SK-N-SH (cell line): ENCODE measurements at regions not wholly inside any gene's neighbourhood (a gene's known extent, or its start where the extent isn't known, plus 50 kb on each side); places are given as distances from the start of the nearest gene placed in this dataset.

Experiments
- CTCF ChIA-PET: fragments of 300-600, 350-600 bp; formaldehyde crosslinking; extraction: SDS; loops from one replicate; lab custom pipeline; 2021; lab: Yijun Ruan, JAX
- POLR2A ChIA-PET: fragments of 350-600 bp; sonication (Branson Sonifier 250); formaldehyde crosslinking; extraction: SDS; loops from one replicate; lab custom pipeline; 2020; ENCODE audit warnings: antibody characterized with exemption, inconsistent platforms; lab: Yijun Ruan, JAX
- DNase-seq: peaks from one replicate; pipeline ENCODE4 v3.0.0; 2012
- H2AFZ ChIP-seq: fragments of 200-600 bp; sonication (generic); 2 replicates; pipeline ENCODE4 v1.8.1; 2016; ENCODE audit warnings: antibody characterized with exemption, mild to moderate bottlenecking, low read depth
- H3F3A ChIP-seq: fragments of 200-600 bp; sonication (generic); replicated peaks from 2 replicates; pipeline ENCODE3; 2016; ENCODE audit warnings: antibody characterized with exemption, mild to moderate bottlenecking; ENCODE audit not compliant: insufficient read depth
- H3K27ac ChIP-seq, 2 experiments: fragments of 200-500 bp in 1 of 2; fragments of 200-600 bp in 1 of 2; sonication (Bioruptor generic) in 1 of 2; sonication (generic), shearing (Covaris generic) in 1 of 2; 2 replicates each; pipeline versions ENCODE4 v1.5.1 to v1.6.1; 2014 to 2016; ENCODE audit warnings: low read depth in 2 of 2, inconsistent platforms in 1 of 2, low read length in 1 of 2, mild to moderate bottlenecking in 1 of 2, mixed read lengths in 1 of 2
- H3K27me3 ChIP-seq: fragments of 200-600 bp; sonication (generic), shearing (Covaris generic); 2 replicates; pipeline ENCODE4 v1.6.1; 2016; ENCODE audit warnings: mixed run types; ENCODE audit not compliant: insufficient read depth
- H3K36me3 ChIP-seq, 2 experiments: fragments of 200-500 bp in 1 of 2; fragments of 200-600 bp in 1 of 2; sonication (Bioruptor generic) in 1 of 2; sonication (generic) in 1 of 2; replicated peaks in 1 of 2; 2 replicates each; pipeline versions ENCODE3 to v1.5.1; 2014 to 2016; ENCODE audit warnings: low read length in 1 of 2, mild to moderate bottlenecking in 1 of 2; ENCODE audit not compliant: insufficient read depth in 2 of 2, control insufficient read depth in 1 of 2
- H3K4me1 ChIP-seq, 2 experiments: fragments of 200-500 bp in 1 of 2; fragments of 200-600 bp in 1 of 2; sonication (Bioruptor generic) in 1 of 2; sonication (generic), shearing (Covaris generic) in 1 of 2; 2 replicates each; pipeline versions ENCODE4 v1.5.1 to v1.6.1; 2014 to 2016; ENCODE audit warnings: low read depth in 1 of 2, low read length in 1 of 2, mixed run types in 1 of 2; ENCODE audit not compliant: insufficient read depth in 2 of 2, control insufficient read depth in 1 of 2
- H3K4me2 ChIP-seq: fragments of 200-600 bp; sonication (generic), shearing (Covaris generic); 2 replicates; pipeline ENCODE4 v1.6.1; 2017; ENCODE audit warnings: mixed run types
- H3K4me3 ChIP-seq, 2 experiments: fragments of 200-500 bp in 1 of 2; fragments of 200-600 bp in 1 of 2; sonication (Bioruptor generic) in 1 of 2; sonication (generic), shearing (Covaris generic) in 1 of 2; 2 replicates each; pipeline versions ENCODE4 v1.5.1 to v1.8.1; 2014 to 2016; ENCODE audit warnings: low read depth in 2 of 2, inconsistent platforms in 1 of 2, low read length in 1 of 2, mild to moderate bottlenecking in 1 of 2, mixed read lengths in 1 of 2, moderate library complexity in 1 of 2
- H3K79me2 ChIP-seq: fragments of 200-600 bp; sonication (generic); 2 replicates; pipeline ENCODE4 v1.8.1; 2017; ENCODE audit warnings: mild to moderate bottlenecking; ENCODE audit not compliant: insufficient read depth
- H3K9ac ChIP-seq: fragments of 200-600 bp; sonication (generic); 2 replicates; pipeline ENCODE4 v1.6.1; 2017; ENCODE audit warnings: mixed run types
- H3K9me2 ChIP-seq: fragments of 200-600 bp; sonication (generic); 2 replicates; pipeline ENCODE4 v1.6.1; 2017; ENCODE audit warnings: mixed run types
- H3K9me3 ChIP-seq: fragments of 200-600 bp; sonication (generic); 2 replicates; pipeline ENCODE4 v1.6.1; 2017; ENCODE audit warnings: mixed run types, mild to moderate bottlenecking, moderate library complexity
- H4K20me1 ChIP-seq: fragments of 200-600 bp; sonication (generic); 2 replicates; pipeline ENCODE4 v1.6.1; 2017; ENCODE audit warnings: mild to moderate bottlenecking, mixed run types; ENCODE audit not compliant: insufficient read depth
- EP300 ChIP-seq, 2 experiments: IDR thresholded peaks; 2 replicates each; pipeline versions ENCODE4 v1.4.0 to v1.6.1; 2012; ENCODE audit warnings: borderline replicate concordance in 1 of 2, low read depth in 1 of 2, low read length in 1 of 2
- EZH2phosphoT487 ChIP-seq: fragments of 200-600 bp; sonication (generic); IDR thresholded peaks from 2 replicates; pipeline ENCODE4 v1.6.1; 2017; ENCODE audit warnings: low read depth, mixed run types, mild to moderate bottlenecking, antibody characterized with exemption, moderate library complexity, borderline replicate concordance
- FOSL2 ChIP-seq: IDR thresholded peaks from 2 replicates; pipeline ENCODE4 v1.4.0; 2012; ENCODE audit warnings: low read depth, mild to moderate bottlenecking, moderate library complexity, borderline replicate concordance
- FOXJ3 ChIP-seq: sonication (generic); formaldehyde crosslinking; IDR thresholded peaks from 2 replicates; pipeline ENCODE4 v1.5.1; 2020; ENCODE audit warnings: mild to moderate bottlenecking, missing genetic modification reagents
- GABPA ChIP-seq: IDR thresholded peaks from 2 replicates; pipeline ENCODE4 v1.4.0; 2012; ENCODE audit warnings: low read depth, mild to moderate bottlenecking
- GATA2 ChIP-seq: sonication (generic); formaldehyde crosslinking; IDR thresholded peaks from 2 replicates; pipeline ENCODE4 v1.5.0; 2020; ENCODE audit warnings: mild to moderate bottlenecking, missing genetic modification reagents
- MEF2A ChIP-seq: IDR thresholded peaks from 2 replicates; pipeline ENCODE4 v1.4.0; 2012; ENCODE audit warnings: low read depth, borderline replicate concordance
- MXI1 ChIP-seq: IDR thresholded peaks from 2 replicates; pipeline ENCODE4 v1.6.1; 2012; ENCODE audit warnings: mild to moderate bottlenecking, low read depth, low read length, improper control_type of control experiment
- NFIC ChIP-seq: IDR thresholded peaks from 2 replicates; pipeline ENCODE4 v1.4.0; 2012; ENCODE audit warnings: borderline replicate concordance
- NRF1 ChIP-seq: IDR thresholded peaks from 2 replicates; pipeline ENCODE4 v1.6.1; 2012; ENCODE audit warnings: low read depth, mild to moderate bottlenecking, low read length
- POLR2AphosphoS5 ChIP-seq: IDR thresholded peaks from 2 replicates; pipeline ENCODE4 v1.6.1; 2012; ENCODE audit warnings: low read depth, low read length
- RCOR1 ChIP-seq: fragments of 150-350 bp; IDR thresholded peaks from 2 replicates; pipeline ENCODE4 v1.6.1; 2017; ENCODE audit warnings: antibody characterized with exemption, low read length
- RFX5 ChIP-seq: IDR thresholded peaks from 2 replicates; pipeline ENCODE4 v1.6.1; 2012; ENCODE audit warnings: mild to moderate bottlenecking, improper control_type of control experiment, low read length
- RXRA ChIP-seq: IDR thresholded peaks from 2 replicates; pipeline ENCODE4 v1.4.0; 2012; ENCODE audit warnings: low read depth, mild to moderate bottlenecking, borderline replicate concordance
- SMC3 ChIP-seq: IDR thresholded peaks from 2 replicates; pipeline ENCODE4 v1.6.1; 2012; ENCODE audit warnings: low read depth, low read length, improper control_type of control experiment
- TAF1 ChIP-seq: IDR thresholded peaks from 2 replicates; pipeline ENCODE4 v1.6.1; 2012; ENCODE audit warnings: low read depth, mild to moderate bottlenecking, low read length, moderate library complexity, borderline replicate concordance
- YY1 ChIP-seq: IDR thresholded peaks from 2 replicates; pipeline ENCODE4 v1.4.0; 2012; ENCODE audit warnings: low read depth, mild to moderate bottlenecking
- WGBS: methylation state at CpG from one replicate; pipeline ENCODE4 v1.1.6; 2017; ENCODE audit warnings: low lambda C conversion rate; 5-methylcytosine and 5-hydroxymethylcytosine counted together
- TF ChIP-seq, protein P1 (sequence below): IDR thresholded peaks from 2 replicates; pipeline ENCODE4; 2012
- TF ChIP-seq, protein P2 (sequence below): IDR thresholded peaks from 2 replicates; pipeline ENCODE4 v1.6.1; 2012; ENCODE audit warnings: mild to moderate bottlenecking, low read depth, low read length, moderate library complexity
- TF ChIP-seq, protein P3 (sequence below): fragments of 150-350 bp; IDR thresholded peaks from 2 replicates; pipeline ENCODE4 v1.6.1; 2017; ENCODE audit warnings: antibody characterized with exemption, low read length, low read depth, borderline replicate concordance
- TF ChIP-seq, protein P4 (sequence below): IDR thresholded peaks from 2 replicates; pipeline ENCODE4 v1.4.0; 2012; ENCODE audit warnings: low read depth, borderline replicate concordance

DNA sequence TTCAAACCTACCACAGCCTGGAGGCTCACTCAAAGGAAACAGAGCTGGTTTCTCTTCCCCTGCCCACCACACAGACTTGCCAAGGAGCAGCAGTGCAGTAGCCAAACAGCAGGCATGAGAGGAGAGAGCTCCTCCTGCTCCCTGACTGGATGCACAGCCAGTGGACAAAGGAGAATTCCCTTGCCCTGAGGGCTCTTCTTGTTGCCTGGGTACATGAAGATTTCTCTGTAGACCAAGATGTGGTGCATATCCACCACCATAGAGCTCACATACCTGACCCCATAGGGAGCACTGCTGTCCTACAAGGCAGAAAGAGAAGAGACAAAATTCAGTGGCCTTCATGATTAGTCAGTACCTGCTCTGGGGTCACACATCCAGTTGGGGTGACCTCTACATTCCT is 56.3 kb upstream of the SPATA31E1 start (continued):
- TF ChIP-seq, protein P1, sequence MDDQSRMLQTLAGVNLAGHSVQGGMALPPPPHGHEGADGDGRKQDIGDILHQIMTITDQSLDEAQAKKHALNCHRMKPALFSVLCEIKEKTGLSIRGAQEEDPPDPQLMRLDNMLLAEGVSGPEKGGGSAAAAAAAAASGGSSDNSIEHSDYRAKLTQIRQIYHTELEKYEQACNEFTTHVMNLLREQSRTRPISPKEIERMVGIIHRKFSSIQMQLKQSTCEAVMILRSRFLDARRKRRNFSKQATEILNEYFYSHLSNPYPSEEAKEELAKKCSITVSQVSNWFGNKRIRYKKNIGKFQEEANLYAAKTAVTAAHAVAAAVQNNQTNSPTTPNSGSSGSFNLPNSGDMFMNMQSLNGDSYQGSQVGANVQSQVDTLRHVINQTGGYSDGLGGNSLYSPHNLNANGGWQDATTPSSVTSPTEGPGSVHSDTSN: no peak
- TF ChIP-seq, protein P2, sequence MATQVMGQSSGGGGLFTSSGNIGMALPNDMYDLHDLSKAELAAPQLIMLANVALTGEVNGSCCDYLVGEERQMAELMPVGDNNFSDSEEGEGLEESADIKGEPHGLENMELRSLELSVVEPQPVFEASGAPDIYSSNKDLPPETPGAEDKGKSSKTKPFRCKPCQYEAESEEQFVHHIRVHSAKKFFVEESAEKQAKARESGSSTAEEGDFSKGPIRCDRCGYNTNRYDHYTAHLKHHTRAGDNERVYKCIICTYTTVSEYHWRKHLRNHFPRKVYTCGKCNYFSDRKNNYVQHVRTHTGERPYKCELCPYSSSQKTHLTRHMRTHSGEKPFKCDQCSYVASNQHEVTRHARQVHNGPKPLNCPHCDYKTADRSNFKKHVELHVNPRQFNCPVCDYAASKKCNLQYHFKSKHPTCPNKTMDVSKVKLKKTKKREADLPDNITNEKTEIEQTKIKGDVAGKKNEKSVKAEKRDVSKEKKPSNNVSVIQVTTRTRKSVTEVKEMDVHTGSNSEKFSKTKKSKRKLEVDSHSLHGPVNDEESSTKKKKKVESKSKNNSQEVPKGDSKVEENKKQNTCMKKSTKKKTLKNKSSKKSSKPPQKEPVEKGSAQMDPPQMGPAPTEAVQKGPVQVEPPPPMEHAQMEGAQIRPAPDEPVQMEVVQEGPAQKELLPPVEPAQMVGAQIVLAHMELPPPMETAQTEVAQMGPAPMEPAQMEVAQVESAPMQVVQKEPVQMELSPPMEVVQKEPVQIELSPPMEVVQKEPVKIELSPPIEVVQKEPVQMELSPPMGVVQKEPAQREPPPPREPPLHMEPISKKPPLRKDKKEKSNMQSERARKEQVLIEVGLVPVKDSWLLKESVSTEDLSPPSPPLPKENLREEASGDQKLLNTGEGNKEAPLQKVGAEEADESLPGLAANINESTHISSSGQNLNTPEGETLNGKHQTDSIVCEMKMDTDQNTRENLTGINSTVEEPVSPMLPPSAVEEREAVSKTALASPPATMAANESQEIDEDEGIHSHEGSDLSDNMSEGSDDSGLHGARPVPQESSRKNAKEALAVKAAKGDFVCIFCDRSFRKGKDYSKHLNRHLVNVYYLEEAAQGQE: no peak
- TF ChIP-seq NFIC: no peak
- no peak for TF ChIP-seq RCOR1
- no peak for TF ChIP-seq EP300 (IDR thresholded peaks at IDR 0.05; ENCODE audit: borderline replicate concordance in 1 of 2, low read depth in 1 of 2, low read length in 1 of 2)
- TF ChIP-seq, protein P3, sequence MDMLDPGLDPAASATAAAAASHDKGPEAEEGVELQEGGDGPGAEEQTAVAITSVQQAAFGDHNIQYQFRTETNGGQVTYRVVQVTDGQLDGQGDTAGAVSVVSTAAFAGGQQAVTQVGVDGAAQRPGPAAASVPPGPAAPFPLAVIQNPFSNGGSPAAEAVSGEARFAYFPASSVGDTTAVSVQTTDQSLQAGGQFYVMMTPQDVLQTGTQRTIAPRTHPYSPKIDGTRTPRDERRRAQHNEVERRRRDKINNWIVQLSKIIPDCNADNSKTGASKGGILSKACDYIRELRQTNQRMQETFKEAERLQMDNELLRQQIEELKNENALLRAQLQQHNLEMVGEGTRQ: no peak
- no peak for TF ChIP-seq EZH2phosphoT487
- TF ChIP-seq SMC3: no peak
- TF ChIP-seq POLR2AphosphoS5: no peak
- TF ChIP-seq NRF1: no peak

DNA sequence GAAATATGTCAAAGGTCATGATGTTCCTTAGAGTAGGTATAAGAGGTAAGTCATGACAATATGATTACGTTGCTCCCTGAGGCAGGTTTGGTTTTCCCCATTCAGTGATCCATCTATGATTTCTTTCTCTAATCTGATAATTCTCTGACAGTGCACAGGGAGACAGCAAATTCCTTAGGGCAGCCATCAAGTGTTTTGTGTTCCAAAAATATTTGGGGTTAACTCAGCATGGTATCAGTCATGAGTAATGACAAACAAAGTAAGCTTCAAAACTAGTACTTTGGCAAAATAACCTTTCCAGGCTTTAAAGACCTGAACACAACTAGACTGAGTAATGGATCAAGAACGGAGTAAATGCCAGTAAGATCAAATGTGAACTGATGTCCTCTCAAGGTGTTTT is 55.3 kb upstream of the SPATA31E1 start:
- WGBS: 39% methylated on average over 2 of the region's 2 CpGs
- no peaks in the 10 kb centered on the region for H3K9me2 ChIP-seq
- TF ChIP-seq, protein P4, sequence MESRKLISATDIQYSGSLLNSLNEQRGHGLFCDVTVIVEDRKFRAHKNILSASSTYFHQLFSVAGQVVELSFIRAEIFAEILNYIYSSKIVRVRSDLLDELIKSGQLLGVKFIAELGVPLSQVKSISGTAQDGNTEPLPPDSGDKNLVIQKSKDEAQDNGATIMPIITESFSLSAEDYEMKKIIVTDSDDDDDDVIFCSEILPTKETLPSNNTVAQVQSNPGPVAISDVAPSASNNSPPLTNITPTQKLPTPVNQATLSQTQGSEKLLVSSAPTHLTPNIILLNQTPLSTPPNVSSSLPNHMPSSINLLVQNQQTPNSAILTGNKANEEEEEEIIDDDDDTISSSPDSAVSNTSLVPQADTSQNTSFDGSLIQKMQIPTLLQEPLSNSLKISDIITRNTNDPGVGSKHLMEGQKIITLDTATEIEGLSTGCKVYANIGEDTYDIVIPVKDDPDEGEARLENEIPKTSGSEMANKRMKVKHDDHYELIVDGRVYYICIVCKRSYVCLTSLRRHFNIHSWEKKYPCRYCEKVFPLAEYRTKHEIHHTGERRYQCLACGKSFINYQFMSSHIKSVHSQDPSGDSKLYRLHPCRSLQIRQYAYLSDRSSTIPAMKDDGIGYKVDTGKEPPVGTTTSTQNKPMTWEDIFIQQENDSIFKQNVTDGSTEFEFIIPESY: no peak
- TF ChIP-seq GABPA (no peak), FOXJ3 (CRISPR knock-in tag) (no peak), FOSL2 (no peak), YY1 (no peak), MEF2A (no peak), NFIC (no peak), TAF1 (no peak), RFX5 (no peak), RCOR1 (no peak), MXI1 (no peak), RXRA (no peak), GATA2 (no peak)
- TF ChIP-seq, protein P3: no peak
- TF ChIP-seq, protein P1: no peak
- TF ChIP-seq, all 33 proteins: peak for 0
- no peak overlapping the region for H3K4me3 ChIP-seq
- no peaks in the 10 kb centered on the region for H4K20me1 ChIP-seq
- no peak overlapping the region for H3K9ac ChIP-seq
- H2AFZ ChIP-seq: no peak overlapping the region
- H3F3A ChIP-seq: no peaks in the 10 kb centered on the region
- no peaks in the 10 kb centered on the region for H3K27me3 ChIP-seq
- no peak overlapping the region for H3K4me2 ChIP-seq
- no peaks in the 10 kb centered on the region for H3K36me3 ChIP-seq
- DNase-seq: no peak
- no peak overlapping the region for H3K27ac ChIP-seq
- ChIA-PET POLR2A (interaction anchor here (0.6 kb wide), 1 partner anchor 986 kb away, joined by 4 read pairs; no protein-coding TSS in a partner anchor), CTCF (no interaction called here)
- H3K4me1 ChIP-seq: no peaks in the 10 kb centered on the region; a peak in 1 of 4 replicates
- H3K9me3 ChIP-seq: no peaks in the 10 kb centered on the region
- no peaks in the 10 kb centered on the region for H3K79me2 ChIP-seq
